SK-N-SH treated with all-trans-retinoic acid at 6 μM for 48 hours (cell line): ENCODE measurements at regions not wholly inside any gene's neighbourhood (a gene's known extent, or its start where the extent isn't known, plus 50 kb on each side); places are given as distances from the start of the nearest gene placed in this dataset.

Source experiments
- ATAC-seq: fragments of 200-7000 bp; cut with Tn5 transposase; 3 replicates; pipeline ENCODE4 v1.9.1; 2020; ENCODE audit warnings: mild to moderate bottlenecking, moderate library complexity
- ARNTL ChIP-seq: fragments of 450-650 bp; formaldehyde crosslinking; IDR thresholded peaks from 2 replicates; pipeline ENCODE4 v1.5.0; 2020; ENCODE audit warnings: low read depth, mild to moderate bottlenecking, moderate library complexity, borderline replicate concordance
- BACH2 ChIP-seq: fragments of 250-450 bp; sonication (Bioruptor Pico); IDR thresholded peaks from 2 replicates; pipeline ENCODE4 v1.9.0; 2021; ENCODE audit warnings: mild to moderate bottlenecking, borderline replicate concordance
- CREB5 ChIP-seq: fragments of 250-450 bp; sonication (Bioruptor Pico); IDR thresholded peaks from 2 replicates; pipeline ENCODE4 v1.5.1; 2020; ENCODE audit warnings: low read depth, mild to moderate bottlenecking, moderate library complexity
- CSDC2 ChIP-seq: fragments of 250-450 bp; sonication (Bioruptor Pico); IDR thresholded peaks from 2 replicates; pipeline ENCODE4 v1.5.0; 2020; ENCODE audit warnings: mild to moderate bottlenecking, moderate library complexity
- ESRRG ChIP-seq: fragments of 250-450 bp; sonication (Bioruptor Pico); IDR thresholded peaks from 2 replicates; pipeline ENCODE4 v1.6.1; 2021; ENCODE audit warnings: mild to moderate bottlenecking
- GLIS3 ChIP-seq: fragments of 250-450 bp; sonication (Bioruptor Pico); IDR thresholded peaks from 2 replicates; pipeline ENCODE4 v1.5.0; 2020; ENCODE audit warnings: mild to moderate bottlenecking, moderate library complexity
- ISL1 ChIP-seq: fragments of 250-450 bp; sonication (Bioruptor Pico); IDR thresholded peaks from 2 replicates; pipeline ENCODE4 v2.1.2; 2022; ENCODE audit warnings: mild to moderate bottlenecking, moderate library complexity
- OSR1 ChIP-seq: fragments of 250-450 bp; sonication (Bioruptor Pico); IDR thresholded peaks from 2 replicates; pipeline ENCODE4 v1.8.0; 2022; ENCODE audit warnings: moderate library complexity, mild to moderate bottlenecking, inconsistent platforms
- PPARA ChIP-seq: fragments of 250-450 bp; sonication (Bioruptor Pico); IDR thresholded peaks from 2 replicates; pipeline ENCODE4 v1.5.0; 2020; ENCODE audit warnings: mild to moderate bottlenecking, borderline replicate concordance
- RARB ChIP-seq: fragments of 250-450 bp; sonication (Bioruptor Pico); IDR thresholded peaks from 2 replicates; pipeline ENCODE4 v1.8.0; 2021; ENCODE audit warnings: mild to moderate bottlenecking, moderate library complexity
- SNAI2 ChIP-seq: fragments of 250-450 bp; sonication (Bioruptor Pico); IDR thresholded peaks from 2 replicates; pipeline ENCODE4 v1.5.0; 2020; ENCODE audit warnings: mild to moderate bottlenecking, moderate library complexity
- TSHZ2 ChIP-seq: fragments of 250-450 bp; sonication (Bioruptor Pico); IDR thresholded peaks from 2 replicates; pipeline ENCODE4 v1.5.0; 2020; ENCODE audit warnings: mild to moderate bottlenecking, moderate library complexity
- ZC3H10 ChIP-seq: fragments of 250-450 bp; sonication (Bioruptor Pico); IDR thresholded peaks from 2 replicates; pipeline ENCODE4 v1.5.1; 2021; ENCODE audit warnings: mild to moderate bottlenecking, moderate library complexity
- ZNF565 ChIP-seq: fragments of 450-650 bp; formaldehyde crosslinking; conservative IDR thresholded peaks from 2 replicates; pipeline ENCODE4 v1.5.0; 2020; ENCODE audit warnings: low read depth, mild to moderate bottlenecking, moderate library complexity
- ZNF70 ChIP-seq: fragments of 450-650 bp; formaldehyde crosslinking; IDR thresholded peaks from 2 replicates; pipeline ENCODE4 v1.5.0; 2020; ENCODE audit warnings: mild to moderate bottlenecking, moderate library complexity
- ZNF8 ChIP-seq: fragments of 450-650 bp; formaldehyde crosslinking; IDR thresholded peaks from 2 replicates; pipeline ENCODE4 v1.5.0; 2020; ENCODE audit warnings: mild to moderate bottlenecking, moderate library complexity
- TF ChIP-seq, protein P1 (sequence below): fragments of 250-450 bp; sonication (Bioruptor Pico); IDR thresholded peaks from 2 replicates; pipeline ENCODE4 v1.8.0; 2020; ENCODE audit warnings: mild to moderate bottlenecking, moderate library complexity, borderline replicate concordance

DNA sequence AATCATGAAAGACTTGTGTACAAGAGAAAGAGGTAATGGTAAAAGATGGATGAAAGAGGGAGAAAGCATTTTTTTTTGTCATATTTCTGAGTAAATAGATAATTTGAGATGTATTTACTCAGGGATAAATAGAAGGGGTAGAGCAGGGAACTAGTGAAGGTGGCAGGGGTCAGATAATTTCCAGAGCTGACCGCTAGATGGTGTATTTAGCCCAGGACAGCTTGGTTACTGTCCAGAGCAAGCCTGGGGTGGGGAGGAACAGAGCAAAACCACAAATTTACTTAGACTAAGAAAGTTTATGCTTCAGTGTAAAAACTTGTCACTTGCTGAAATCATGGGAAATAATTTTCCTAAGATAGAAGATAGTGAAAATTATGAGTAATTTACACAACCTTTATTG is 91.5 kb downstream of the XCL2 start:
- no peak for ATAC-seq
- TF ChIP-seq TSHZ2 (CRISPR knock-in tag) (no peak), CREB5 (CRISPR knock-in tag) (no peak), ESRRG (CRISPR knock-in tag) (no peak), SNAI2 (CRISPR knock-in tag) (no peak), CSDC2 (no peak), ARNTL (no peak), ZNF565 (no peak), ZNF8 (CRISPR knock-in tag) (no peak), RARB (CRISPR knock-in tag) (no peak)
- TF ChIP-seq, protein P1, sequence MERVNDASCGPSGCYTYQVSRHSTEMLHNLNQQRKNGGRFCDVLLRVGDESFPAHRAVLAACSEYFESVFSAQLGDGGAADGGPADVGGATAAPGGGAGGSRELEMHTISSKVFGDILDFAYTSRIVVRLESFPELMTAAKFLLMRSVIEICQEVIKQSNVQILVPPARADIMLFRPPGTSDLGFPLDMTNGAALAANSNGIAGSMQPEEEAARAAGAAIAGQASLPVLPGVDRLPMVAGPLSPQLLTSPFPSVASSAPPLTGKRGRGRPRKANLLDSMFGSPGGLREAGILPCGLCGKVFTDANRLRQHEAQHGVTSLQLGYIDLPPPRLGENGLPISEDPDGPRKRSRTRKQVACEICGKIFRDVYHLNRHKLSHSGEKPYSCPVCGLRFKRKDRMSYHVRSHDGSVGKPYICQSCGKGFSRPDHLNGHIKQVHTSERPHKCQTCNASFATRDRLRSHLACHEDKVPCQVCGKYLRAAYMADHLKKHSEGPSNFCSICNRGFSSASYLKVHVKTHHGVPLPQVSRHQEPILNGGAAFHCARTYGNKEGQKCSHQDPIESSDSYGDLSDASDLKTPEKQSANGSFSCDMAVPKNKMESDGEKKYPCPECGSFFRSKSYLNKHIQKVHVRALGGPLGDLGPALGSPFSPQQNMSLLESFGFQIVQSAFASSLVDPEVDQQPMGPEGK (CRISPR knock-in tag) = no peak

DNA sequence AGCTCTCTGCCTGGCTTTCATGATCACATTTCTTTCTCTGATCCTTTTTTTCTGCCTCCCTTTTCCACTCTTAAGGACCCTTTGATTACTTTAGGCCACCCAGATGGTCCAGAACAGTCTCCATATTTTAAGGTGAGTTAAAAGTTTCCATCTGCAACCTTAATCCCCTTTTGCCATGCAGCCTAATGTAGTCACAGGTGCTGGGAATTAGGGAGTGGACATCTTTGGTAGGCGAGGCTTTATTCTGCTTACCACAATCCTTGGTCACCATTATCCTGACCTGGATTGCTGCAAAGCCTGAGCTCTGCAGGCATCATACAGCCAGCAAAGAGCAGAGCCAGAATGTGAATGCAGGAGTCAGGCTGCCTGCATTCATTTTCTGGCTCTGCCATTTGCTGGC is 95.9 kb downstream of the XCL2 start:
- ATAC-seq = no peak
- TF ChIP-seq, protein P1 (CRISPR knock-in tag) = no peak
- no peak for TF ChIP-seq ZNF70

DNA sequence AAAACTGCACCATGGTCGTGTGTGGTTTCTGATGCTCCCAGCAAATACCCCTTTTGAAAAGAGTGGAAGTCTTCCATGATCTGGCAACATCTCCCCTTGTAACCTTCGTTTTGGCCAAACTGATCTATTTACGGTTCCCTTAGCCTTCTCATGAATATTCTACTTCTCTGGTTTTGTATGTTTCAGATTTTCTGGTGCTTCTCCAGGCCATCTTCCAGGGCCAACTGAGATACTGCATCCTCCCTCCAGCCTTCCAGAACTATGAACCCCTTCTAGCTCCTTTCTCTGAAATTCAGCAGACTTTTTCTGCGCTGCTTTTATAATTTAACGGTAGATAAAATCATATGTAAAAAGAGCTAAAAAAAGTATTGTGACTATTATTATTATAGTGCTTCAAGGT is 97.7 kb downstream of the XCL2 start:
- no peak for ATAC-seq
- no peak for TF ChIP-seq BACH2 (CRISPR knock-in tag)
- no peak for TF ChIP-seq TSHZ2 (CRISPR knock-in tag)
- no peak for TF ChIP-seq ARNTL
- no peak for TF ChIP-seq CREB5 (CRISPR knock-in tag)
- no peak for TF ChIP-seq PPARA (CRISPR knock-in tag)
- no peak for TF ChIP-seq ZC3H10
- no peak for TF ChIP-seq GLIS3 (CRISPR knock-in tag)
- TF ChIP-seq, protein P1 (CRISPR knock-in tag) = no peak
- TF ChIP-seq RARB (CRISPR knock-in tag) = no peak
- no peak for TF ChIP-seq OSR1 (CRISPR knock-in tag)
- no peak for TF ChIP-seq ESRRG (CRISPR knock-in tag)
- no peak for TF ChIP-seq ISL1 (CRISPR knock-in tag)
